HepG2 (cell line): ENCODE measurements at regions not wholly inside any gene's neighbourhood (a gene's known extent, or its start where the extent isn't known, plus 50 kb on each side); places are given as distances from the start of the nearest gene placed in this dataset.
A peak's percentile ranks its signal among the peaks of the same experiment; 100 is the strongest.

Experiments
- ATAC-seq: fragments of 200-7000 bp; cut with Tn5 transposase; 3 replicates; pipeline ENCODE4 v1.9.1; 2020; ENCODE audit warnings: mild to moderate bottlenecking, moderate library complexity
- BruUV-seq: library from RNA; stranded (reverse); fragments of 400-500 nt; replicated peaks from 2 replicates; lab custom pipeline; 2021; lab: Mats Ljungman, UMichigan
- CTCF ChIA-PET: fragments of 300-600 bp; formaldehyde crosslinking; extraction: SDS; loops from one replicate; lab custom pipeline; 2021; ENCODE audit warnings: low total read pairs, inconsistent platforms, low intra/inter-chr PET ratio; lab: Yijun Ruan, JAX
- POLR2A ChIA-PET: fragments of 350-600 bp; sonication (Branson Sonifier 250); formaldehyde crosslinking; loops from one replicate; lab custom pipeline; 2020; ENCODE audit warnings: antibody characterized with exemption, inconsistent platforms; lab: Yijun Ruan, JAX
- DNase-seq: peaks from one replicate; pipeline ENCODE4 v3.0.0-alpha.2; 2015; ENCODE audit warnings: low spot score
- FAIRE-seq: peaks from 3 replicates; lab custom pipeline; 2011; peaks lifted over from hg19 to GRCh38; lab: Jason Lieb, UNC
- H2AFZ ChIP-seq: one replicate; pipeline ENCODE4 v1.6.1; 2011; ENCODE audit warnings: low read length, inconsistent platforms
- H3K27ac ChIP-seq: fragments of 300-600 bp; 3 replicates; pipeline ENCODE4 v1.8.0; 2011; ENCODE audit warnings: mixed run types, mild to moderate bottlenecking, mixed read lengths, low read length, inconsistent platforms; ENCODE audit not compliant: insufficient read depth; ENCODE audit errors: extremely low read length
- H3K27me3 ChIP-seq, 2 experiments: fragments of 200-600 bp in 1 of 2; 2 replicates in 1 of 2; 3 replicates in 1 of 2; pipeline versions ENCODE4 v1.6.0 to v1.8.0; 2011; ENCODE audit warnings: low read length in 2 of 2, mild to moderate bottlenecking in 2 of 2, moderate library complexity in 2 of 2, inconsistent platforms in 1 of 2; ENCODE audit not compliant: insufficient read depth in 2 of 2, control insufficient read depth in 1 of 2
- H3K36me3 ChIP-seq, 2 experiments: fragments of 200-600 bp in 1 of 2; replicated peaks in 1 of 2; 2 replicates in 1 of 2; 3 replicates in 1 of 2; pipeline versions ENCODE4 v1.5.1 to v1.8.0; 2011; ENCODE audit warnings: low read length in 2 of 2, inconsistent platforms in 1 of 2; ENCODE audit not compliant: insufficient read depth in 2 of 2, control insufficient read depth in 1 of 2
- H3K4me1 ChIP-seq: 2 replicates; pipeline ENCODE4 v1.5.1; 2012; ENCODE audit warnings: low read length, inconsistent platforms; ENCODE audit not compliant: insufficient read depth
- H3K4me2 ChIP-seq: 2 replicates; pipeline ENCODE4 v1.6.0; 2011; ENCODE audit warnings: low read depth, low read length, inconsistent platforms
- H3K4me3 ChIP-seq, 3 experiments: fragments of 200-600 bp in 1 of 3; sonication (generic), shearing (Covaris generic) in 1 of 3; replicated peaks in 1 of 3; 2 replicates each; pipeline ENCODE4 v1.5.1; 2011 to 2016; ENCODE audit warnings: low read length in 3 of 3, inconsistent platforms in 2 of 3, low read depth in 2 of 3, mild to moderate bottlenecking in 2 of 3, control low read depth in 1 of 3, mixed read lengths in 1 of 3; ENCODE audit not compliant: insufficient read depth in 1 of 3
- H3K79me2 ChIP-seq: one replicate; pipeline ENCODE4 v1.6.1; 2011; ENCODE audit warnings: low read length, inconsistent platforms; ENCODE audit not compliant: insufficient read depth
- H3K9ac ChIP-seq: 2 replicates; pipeline ENCODE4 v1.6.0; 2011; ENCODE audit warnings: mild to moderate bottlenecking, low read depth, low read length, inconsistent platforms; ENCODE audit not compliant: insufficient read depth
- H3K9me3 ChIP-seq: 2 replicates; pipeline ENCODE4 v1.5.1; 2012; ENCODE audit warnings: mild to moderate bottlenecking, low read length
- H4K20me1 ChIP-seq: 2 replicates; pipeline ENCODE4 v1.6.0; 2011; ENCODE audit warnings: inconsistent platforms, mild to moderate bottlenecking, low read length, moderate library complexity; ENCODE audit not compliant: insufficient read depth
- ARNT ChIP-seq: fragments of 450-650 bp; IDR thresholded peaks from 2 replicates; pipeline ENCODE4 v1.6.1; 2017
- CCDC6 ChIP-seq: sonication (generic); formaldehyde crosslinking; IDR thresholded peaks from 2 replicates; pipeline ENCODE4 v1.8.1; 2022; ENCODE audit warnings: mild to moderate bottlenecking, missing genetic modification reagents, moderate library complexity
- MAFF ChIP-seq: IDR thresholded peaks from 2 replicates; pipeline ENCODE4 v1.6.1; 2011; ENCODE audit warnings: low read depth, low read length, improper control_type of control experiment
- MAFK ChIP-seq, 2 experiments: IDR thresholded peaks in 1 of 2; conservative IDR thresholded peaks in 1 of 2; 2 replicates each; pipeline ENCODE4 v1.6.1; 2011; ENCODE audit warnings: improper control_type of control experiment in 2 of 2, low read length in 2 of 2
- NKX3-1 ChIP-seq: sonication (generic); formaldehyde crosslinking; IDR thresholded peaks from 2 replicates; pipeline ENCODE4 v1.5.0; 2020; ENCODE audit warnings: missing genetic modification reagents
- SRY ChIP-seq: sonication (generic); formaldehyde crosslinking; IDR thresholded peaks from 2 replicates; pipeline ENCODE4 v1.8.0; 2022; ENCODE audit warnings: mild to moderate bottlenecking, missing genetic modification reagents
- TEAD3 ChIP-seq: optimal IDR thresholded peaks from 2 replicates; pipeline ENCODE3; 2016; ENCODE audit warnings: borderline replicate concordance
- WGBS: methylation state at CpG from one replicate; pipeline ENCODE4 v1.1.6; 2017; ENCODE audit warnings: low lambda C conversion rate; 5-methylcytosine and 5-hydroxymethylcytosine counted together
- in situ Hi-C: cut with HindIII; loops from 2 replicates; pipeline ENCODE4 v1.10.0; 2017; ENCODE audit warnings: low pct_unique_long_range_greater_than_20kb; ENCODE audit not compliant: extremely low pct_ligation_motif_present
- intact Hi-C: fragments of 100-400 bp; cut with micrococcal nuclease; formaldehyde crosslinking; loops from one replicate; pipeline ENCODE4 v1.10.0; 2022; ENCODE audit not compliant: unreplicated experiment
- TF ChIP-seq, protein P1 (sequence below): sonication (generic); IDR thresholded peaks from 2 replicates; pipeline ENCODE4 v1.6.1; 2016; ENCODE audit warnings: low read depth, borderline replicate concordance
- TF ChIP-seq, protein P2 (sequence below): sonication (generic); formaldehyde crosslinking; IDR thresholded peaks from 2 replicates; pipeline ENCODE4 v1.4.0; 2020; ENCODE audit warnings: missing genetic modification reagents, borderline replicate concordance
- TF ChIP-seq, protein P3 (sequence below): sonication (generic); formaldehyde crosslinking; IDR thresholded peaks from 2 replicates; pipeline ENCODE4 v1.4.0; 2020; ENCODE audit warnings: mild to moderate bottlenecking, missing genetic modification reagents

DNA sequence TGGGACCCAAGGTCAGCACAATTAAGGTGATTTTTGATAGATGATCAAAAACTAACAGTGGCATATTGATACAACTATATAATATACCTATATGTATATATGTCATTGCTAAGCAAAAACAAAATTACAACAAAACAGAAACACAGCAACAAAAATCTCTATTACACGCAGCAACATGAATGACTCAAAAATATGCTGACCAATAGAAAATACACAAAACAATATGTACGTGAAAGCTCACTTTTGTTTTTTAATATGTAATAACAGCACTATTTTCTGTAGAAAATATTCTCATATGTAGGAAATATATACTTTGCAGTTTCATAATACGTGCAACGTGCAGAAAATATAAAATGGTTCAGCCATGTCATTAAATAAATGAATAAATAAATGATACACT lies 1985.7 kb upstream of the CDH9 start:
- WGBS, result 14% methylated on average over 4 of the region's 4 CpGs
- Histone ChIP-seq H3K27me3 (no peaks in the 10 kb centered on the region; a peak in 1 of 5 replicates), H3K4me1 (no peaks in the 10 kb centered on the region), H3K79me2 (no peaks in the 10 kb centered on the region), H3K9me3 (no peaks in the 10 kb centered on the region), H3K4me2 (no peak overlapping the region), H3K36me3 (no peaks in the 10 kb centered on the region), H4K20me1 (no peaks in the 10 kb centered on the region), H3K4me3 (no peak overlapping the region), H3K9ac (no peak overlapping the region), H3K27ac (no peak overlapping the region), H2AFZ (no peak overlapping the region)
- in situ Hi-C loops, result no loop called here
- ATAC-seq, result no peak
- intact Hi-C loops, result no loop called here
- DNase-seq, result no peak
- TF ChIP-seq MAFF, result peak; percentile 84
- TF ChIP-seq NKX3-1 (CRISPR knock-in tag), result no peak
- TF ChIP-seq MAFK (conservative IDR thresholded peaks at IDR 0.05 in 1 of 2, IDR thresholded peaks at IDR 0.05 in 1 of 2; ENCODE audit: low read length in 2 of 2), result peak; percentile 81 to 84
- no peak for TF ChIP-seq TEAD3
- TF ChIP-seq, protein P1, sequence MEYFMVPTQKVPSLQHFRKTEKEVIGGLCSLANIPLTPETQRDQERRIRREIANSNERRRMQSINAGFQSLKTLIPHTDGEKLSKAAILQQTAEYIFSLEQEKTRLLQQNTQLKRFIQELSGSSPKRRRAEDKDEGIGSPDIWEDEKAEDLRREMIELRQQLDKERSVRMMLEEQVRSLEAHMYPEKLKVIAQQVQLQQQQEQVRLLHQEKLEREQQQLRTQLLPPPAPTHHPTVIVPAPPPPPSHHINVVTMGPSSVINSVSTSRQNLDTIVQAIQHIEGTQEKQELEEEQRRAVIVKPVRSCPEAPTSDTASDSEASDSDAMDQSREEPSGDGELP, result no peak
- no peak for TF ChIP-seq SRY (CRISPR knock-in tag)
- TF ChIP-seq, protein P2, sequence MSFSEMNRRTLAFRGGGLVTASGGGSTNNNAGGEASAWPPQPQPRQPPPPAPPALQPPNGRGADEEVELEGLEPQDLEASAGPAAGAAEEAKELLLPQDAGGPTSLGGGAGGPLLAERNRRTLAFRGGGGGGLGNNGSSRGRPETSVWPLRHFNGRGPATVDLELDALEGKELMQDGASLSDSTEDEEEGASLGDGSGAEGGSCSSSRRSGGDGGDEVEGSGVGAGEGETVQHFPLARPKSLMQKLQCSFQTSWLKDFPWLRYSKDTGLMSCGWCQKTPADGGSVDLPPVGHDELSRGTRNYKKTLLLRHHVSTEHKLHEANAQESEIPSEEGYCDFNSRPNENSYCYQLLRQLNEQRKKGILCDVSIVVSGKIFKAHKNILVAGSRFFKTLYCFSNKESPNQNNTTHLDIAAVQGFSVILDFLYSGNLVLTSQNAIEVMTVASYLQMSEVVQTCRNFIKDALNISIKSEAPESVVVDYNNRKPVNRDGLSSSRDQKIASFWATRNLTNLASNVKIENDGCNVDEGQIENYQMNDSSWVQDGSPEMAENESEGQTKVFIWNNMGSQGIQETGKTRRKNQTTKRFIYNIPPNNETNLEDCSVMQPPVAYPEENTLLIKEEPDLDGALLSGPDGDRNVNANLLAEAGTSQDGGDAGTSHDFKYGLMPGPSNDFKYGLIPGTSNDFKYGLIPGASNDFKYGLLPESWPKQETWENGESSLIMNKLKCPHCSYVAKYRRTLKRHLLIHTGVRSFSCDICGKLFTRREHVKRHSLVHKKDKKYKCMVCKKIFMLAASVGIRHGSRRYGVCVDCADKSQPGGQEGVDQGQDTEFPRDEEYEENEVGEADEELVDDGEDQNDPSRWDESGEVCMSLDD, result no peak
- no peak for TF ChIP-seq CCDC6 (CRISPR knock-in tag)
- TF ChIP-seq, protein P3, sequence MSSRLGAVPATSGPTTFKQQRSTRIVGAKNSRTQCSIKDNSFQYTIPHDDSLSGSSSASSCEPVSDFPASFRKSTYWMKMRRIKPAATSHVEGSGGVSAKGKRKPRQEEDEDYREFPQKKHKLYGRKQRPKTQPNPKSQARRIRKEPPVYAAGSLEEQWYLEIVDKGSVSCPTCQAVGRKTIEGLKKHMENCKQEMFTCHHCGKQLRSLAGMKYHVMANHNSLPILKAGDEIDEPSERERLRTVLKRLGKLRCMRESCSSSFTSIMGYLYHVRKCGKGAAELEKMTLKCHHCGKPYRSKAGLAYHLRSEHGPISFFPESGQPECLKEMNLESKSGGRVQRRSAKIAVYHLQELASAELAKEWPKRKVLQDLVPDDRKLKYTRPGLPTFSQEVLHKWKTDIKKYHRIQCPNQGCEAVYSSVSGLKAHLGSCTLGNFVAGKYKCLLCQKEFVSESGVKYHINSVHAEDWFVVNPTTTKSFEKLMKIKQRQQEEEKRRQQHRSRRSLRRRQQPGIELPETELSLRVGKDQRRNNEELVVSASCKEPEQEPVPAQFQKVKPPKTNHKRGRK (CRISPR knock-in tag), result no peak
- TF ChIP-seq ARNT, result no peak
- CTCF ChIA-PET, result no interaction called here
- no TSS peak for BruUV-seq
- POLR2A ChIA-PET, result no interaction called here
- no peak for FAIRE-seq
